Activated CD4-positive, CD25-positive, alpha-beta regulatory T cell (primary cell): ENCODE measurements at regions not wholly inside any gene's neighbourhood (a gene's known extent, or its start where the extent isn't known, plus 50 kb on each side); places are given as distances from the start of the nearest gene placed in this dataset.
"Not testable (repeated sequence)": the region's sequence is repeated elsewhere in the genome, so short reads cannot be mapped to it uniquely, and the experiment has no call there.

Source experiments
- DNase-seq, 4 experiments: peaks; one replicate each; lab custom pipeline; 2025; lab: John Stamatoyannopoulos, UW

DNA sequence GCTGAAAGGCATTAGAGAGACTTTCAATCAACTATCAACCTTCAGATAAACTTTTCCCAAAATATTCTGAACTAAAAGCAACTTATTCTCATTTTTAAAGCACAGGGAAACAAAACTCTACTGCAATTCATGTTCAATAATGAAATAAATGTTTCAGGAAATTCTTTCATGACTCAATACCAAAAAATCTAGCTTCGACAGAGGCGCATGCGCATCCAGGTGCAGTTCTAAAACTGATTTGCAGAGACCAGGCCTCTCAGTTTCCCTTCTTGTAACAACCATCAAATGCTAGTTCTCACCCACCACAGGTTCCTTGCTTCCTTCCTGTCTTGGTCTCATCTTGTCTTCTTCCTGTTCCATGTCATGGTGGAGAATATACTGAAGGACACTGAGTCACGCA lies 55.3 kb upstream of the NRBF2 start:
- no peak for DNase-seq

DNA sequence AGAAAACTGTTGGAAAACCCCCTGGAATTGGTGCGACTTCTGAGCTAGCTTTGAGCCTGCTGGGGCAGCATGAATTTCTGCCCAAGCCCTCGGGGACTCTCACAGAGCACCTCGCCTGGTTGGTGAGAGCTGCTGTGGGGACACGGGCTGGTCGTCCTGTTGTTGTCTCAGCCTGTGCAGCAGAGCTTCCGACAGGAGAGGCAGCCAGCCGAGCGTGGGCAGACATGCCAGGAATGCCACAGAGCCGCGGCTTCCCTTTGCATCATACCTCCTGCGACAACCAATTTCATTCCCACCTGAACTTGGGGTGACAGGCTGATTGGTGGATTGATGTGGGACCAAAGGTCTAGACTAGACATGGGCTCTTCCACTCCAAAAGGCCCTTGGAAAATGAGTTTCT lies 60.2 kb upstream of the NRBF2 start:
- no peak for DNase-seq

GRCh38 chr10:63071145-63071544 lies 62.0 kb upstream of the NRBF2 start:
- DNase-seq: no peak

DNA sequence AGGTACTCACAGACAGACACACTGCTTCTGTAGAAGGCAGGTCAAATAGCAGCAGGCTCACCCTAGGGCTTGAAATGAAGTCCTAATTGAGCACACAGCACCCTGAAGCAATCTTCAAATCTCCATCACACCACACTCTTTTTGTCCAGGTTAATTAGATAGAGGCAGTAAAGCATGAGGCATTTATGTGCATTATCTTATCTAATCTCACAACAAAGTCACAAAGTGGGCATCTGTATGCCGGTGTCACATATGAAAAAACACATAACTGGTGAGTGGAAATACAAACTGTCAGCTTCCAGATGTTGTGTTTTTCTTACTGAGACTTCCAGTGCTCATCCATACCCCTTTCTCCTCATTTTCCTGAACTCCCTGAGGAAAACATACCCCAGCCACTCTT lies 63.8 kb upstream of the NRBF2 start:
- no peak for DNase-seq

- DNase-seq: no peak
Observed at GRCh38 chr10:63068246-63068645, 64.9 kb upstream of the NRBF2 start.

- DNase-seq: no peak
Observed at GRCh38 chr10:63066606-63067005, 66.5 kb upstream of the NRBF2 start.

DNA sequence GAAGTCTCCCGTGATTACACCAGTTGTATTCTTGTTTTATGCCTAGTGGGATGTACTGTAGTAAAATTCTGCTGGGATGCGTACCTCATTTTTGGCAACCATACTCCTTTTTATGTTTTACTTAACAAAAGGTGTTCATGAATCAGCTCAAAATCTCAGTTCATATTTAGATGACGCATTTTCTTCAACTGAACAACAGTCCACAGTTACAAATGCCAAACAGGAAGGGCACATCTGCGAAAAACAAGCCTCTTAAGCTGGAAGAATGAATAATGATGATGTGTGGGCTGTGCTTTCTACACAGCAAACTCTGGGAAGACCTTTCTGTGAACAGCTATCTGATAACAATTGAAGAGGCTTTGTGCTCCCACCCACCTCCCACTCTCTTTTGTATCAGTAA lies 68.4 kb upstream of the NRBF2 start:
- no peak for DNase-seq

GRCh38 chr10:63058236-63058635 lies 74.9 kb upstream of the NRBF2 start:
- DNase-seq: no peak

DNA sequence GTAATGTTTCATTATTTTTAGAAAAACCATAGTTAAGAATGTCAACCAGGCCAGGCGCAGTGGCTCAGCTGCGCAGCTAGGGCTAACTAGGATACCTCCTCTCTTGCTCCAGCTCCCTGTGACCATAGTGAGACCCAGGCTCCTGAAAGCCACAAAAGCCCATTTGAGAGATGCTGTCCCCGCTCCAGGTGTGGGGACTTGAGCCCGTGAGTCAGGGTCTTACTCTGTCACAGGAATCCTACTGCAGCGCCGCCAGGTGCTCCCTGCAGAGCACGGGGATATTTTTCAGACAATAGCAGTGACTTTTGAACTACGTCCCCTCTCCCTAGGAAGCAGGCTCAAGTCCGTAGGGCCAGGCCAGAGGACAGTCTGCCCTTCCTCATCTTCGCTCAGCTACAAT lies 75.6 kb upstream of the NRBF2 start:
- DNase-seq: no peak

DNA sequence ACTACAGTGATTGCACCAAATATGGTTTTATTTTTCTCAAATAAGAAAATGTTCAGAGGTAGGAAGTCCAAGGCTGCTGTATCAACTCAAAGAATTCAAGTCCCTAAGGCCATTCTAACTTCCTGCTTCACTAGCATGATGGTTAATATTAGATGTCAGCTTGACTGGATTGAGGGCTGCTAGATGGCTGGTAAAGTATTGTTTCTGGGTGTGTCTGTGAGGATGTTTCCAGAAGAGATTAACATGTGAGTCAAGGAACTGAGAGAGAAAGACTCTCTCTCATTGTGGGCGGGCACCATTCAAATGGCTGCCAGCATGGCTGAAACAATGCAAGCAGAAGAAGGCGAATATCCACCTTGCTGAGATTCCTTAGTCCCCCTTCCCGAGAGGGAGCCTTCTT lies 77.4 kb upstream of the NRBF2 start:
- no peak for DNase-seq

DNA sequence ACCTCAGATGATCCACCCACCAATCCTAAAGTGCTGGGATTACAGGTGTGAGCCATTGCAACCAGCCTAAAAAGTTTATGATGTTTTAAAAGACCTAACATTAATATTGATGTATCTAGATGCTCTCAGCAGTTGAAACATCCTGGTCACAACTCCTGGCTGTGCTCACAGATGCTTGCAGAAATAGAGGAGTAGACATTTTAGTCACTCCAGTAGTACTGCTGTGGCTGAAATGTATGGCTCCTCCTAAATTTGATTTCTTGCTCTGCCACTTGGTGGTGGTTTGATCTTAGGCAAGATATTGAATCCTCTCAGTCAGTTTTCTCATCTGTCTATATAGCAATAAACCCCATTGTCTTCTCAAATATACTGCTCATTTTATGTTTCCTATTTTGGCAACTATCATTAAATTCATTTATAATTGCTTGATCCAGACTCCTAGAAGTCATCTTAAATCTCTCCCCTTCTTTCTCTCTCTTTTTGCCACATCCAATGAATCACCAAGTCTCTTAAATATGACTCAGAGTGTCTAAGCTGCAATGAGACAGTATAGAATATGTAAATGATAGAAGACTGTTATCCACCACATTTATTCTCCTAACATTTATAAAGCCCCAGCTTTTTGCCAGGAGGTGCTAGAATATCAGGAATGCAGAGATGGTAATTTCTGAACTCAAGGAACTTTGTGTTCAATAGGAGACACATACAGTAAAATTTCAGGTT lies 78.1 kb upstream of the NRBF2 start:
- DNase-seq: no peak

DNA sequence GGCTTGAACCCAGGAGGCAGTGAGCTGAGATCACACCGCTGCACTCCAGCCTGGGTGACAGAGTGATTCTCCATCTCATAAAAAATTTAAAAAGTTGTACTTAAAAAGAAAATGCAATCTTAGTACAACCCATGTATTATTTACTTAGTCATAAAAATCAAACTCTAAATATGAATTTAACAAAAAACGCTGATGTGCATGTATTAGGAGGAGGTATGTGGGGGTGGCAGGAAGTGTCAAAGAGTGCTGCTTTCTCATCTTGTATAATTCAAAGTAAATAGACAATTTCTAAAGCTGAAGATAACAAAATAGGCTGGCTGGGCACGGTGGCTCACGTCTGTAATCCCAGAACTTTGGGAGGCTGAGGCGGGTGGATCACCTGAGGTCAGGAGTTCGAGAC lies 81.0 kb upstream of the NRBF2 start:
- no peak for DNase-seq

DNA sequence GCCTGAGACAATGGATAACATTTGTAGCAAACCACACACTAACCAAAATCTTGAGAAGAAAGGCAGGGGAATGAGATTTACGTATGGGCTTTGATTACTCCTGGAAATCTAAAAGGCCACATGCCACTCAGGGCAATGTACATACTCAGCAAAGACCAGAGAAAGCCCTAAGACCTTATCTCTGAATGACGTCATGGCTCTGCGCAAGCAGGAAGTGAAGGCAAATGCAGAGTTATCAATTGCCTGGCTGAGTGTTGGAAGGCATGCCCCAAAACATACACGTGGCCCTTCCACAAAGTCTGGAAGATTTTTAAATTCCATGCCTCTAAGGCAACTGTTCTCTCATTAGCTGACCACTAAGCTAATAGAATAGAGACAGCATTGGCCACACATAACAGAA lies 90.9 kb upstream of the NRBF2 start:
- DNase-seq: no peak

- DNase-seq: not testable (repeated sequence)
Observed at GRCh38 chr10:63033616-63034185, 99.4 kb upstream of the NRBF2 start.

- no peak for DNase-seq
Observed at GRCh38 chr10:63030536-63030935, 102.6 kb upstream of the NRBF2 start.

DNA sequence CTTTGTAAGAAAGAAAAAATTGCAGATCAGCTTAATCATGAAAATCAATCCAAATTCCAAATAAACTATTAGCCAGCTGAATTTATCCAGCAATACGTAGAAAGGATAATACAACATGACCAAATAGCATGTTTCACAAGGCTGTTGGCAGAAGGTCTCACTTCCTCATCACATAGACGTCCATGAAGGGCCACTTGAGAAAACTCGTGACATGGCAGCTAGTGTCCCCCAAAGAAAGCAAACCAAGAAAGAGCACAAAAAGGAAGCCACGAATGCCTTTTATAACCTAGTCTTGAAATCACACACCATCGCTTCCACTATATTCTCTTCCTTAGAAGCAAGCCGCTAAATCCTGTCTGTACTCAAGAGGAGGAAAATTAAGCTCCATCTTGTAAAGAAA lies 105.6 kb upstream of the NRBF2 start:
- no peak for DNase-seq

- DNase-seq: no peak
Observed at GRCh38 chr10:63021225-63021624, 111.9 kb upstream of the NRBF2 start.

DNA sequence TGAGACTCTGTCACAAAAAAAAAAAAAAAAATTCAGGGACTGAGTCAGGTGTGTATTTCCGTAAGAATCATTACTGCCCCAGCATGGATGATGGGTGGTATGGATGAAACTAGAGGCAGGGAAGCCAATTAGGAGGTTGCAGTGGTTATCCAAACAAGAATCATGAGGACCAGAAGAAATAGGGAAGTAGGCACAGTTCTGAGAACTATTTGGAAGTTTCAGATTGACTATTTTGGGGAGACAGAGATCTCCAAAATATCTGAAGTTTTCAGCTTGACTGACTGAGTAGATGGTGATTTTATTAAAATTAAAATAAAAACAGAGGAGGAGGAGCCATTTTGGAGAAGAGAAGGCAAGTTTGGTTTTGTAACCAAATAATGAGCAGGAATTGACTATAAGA lies 119.4 kb upstream of the NRBF2 start:
- no peak for DNase-seq

- DNase-seq: no peak
Observed at GRCh38 chr10:63012623-63013022, 120.5 kb upstream of the NRBF2 start.

DNA sequence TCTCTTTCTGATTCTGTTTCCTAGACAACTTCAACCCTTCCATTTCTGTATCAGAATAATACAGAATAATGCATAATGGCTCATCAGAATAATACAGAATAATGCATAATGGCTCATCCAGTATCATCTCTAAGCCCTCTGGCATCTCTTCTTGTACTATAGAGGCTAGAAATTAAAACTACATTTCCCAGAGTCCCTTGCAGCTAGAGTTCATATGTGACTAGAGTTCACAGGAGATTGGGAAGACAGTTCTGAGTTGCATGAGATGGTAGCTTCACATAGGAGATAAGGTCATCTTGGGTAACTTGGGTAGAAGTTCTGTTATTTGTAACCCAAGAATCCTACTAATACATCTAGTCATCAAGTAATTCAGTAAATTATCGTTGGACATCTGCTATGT lies 122.9 kb upstream of the NRBF2 start:
- no peak for DNase-seq

DNA sequence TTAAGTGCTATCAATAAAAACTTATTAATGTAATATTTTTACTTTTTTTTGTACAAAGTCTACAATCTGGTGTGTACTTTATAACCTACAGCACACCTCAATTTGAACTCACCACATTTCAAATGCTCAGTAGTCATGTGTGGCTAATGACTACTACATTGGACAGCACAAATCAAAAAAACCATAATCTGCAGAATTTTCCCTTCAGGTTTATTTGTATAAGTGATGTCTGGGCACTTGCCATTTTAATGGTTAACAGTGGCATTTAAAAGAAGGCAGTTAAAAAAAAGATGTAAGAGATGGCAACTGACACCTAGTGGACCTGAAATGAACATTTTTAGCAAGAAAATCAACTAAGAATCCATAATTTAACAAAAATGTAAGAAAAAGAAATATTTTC lies 124.6 kb upstream of the NRBF2 start:
- no peak for DNase-seq

GRCh38 chr10:63007112-63007511 lies 126.0 kb upstream of the NRBF2 start:
- no peak for DNase-seq

DNA sequence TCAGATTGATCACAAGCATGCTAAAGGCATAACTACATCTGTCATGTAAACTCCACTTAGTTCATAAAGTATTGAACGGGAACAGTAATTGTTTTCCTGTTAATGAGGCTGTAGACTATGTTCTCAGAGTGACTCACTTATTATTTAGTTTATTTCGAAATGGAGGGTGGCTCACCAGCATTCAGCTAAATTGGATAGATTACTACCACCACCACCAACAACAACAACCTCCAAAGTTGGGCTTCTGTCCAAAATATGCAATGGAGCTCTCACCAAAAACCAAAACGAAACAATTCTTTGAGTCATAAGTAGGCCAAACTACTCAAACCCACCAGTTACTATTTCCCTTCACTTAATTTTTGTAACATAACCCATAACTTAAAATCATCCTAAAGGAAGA lies 127.9 kb upstream of the NRBF2 start:
- DNase-seq: no peak

- DNase-seq: no peak
Observed at GRCh38 chr10:63003816-63004453, 129.2 kb upstream of the NRBF2 start.
